Endothelial cell of umbilical vein (primary cell): ENCODE measurements at regions not wholly inside any gene's neighbourhood (a gene's known extent, or its start where the extent isn't known, plus 50 kb on each side); places are given as distances from the start of the nearest gene placed in this dataset.

Source experiments
- BruUV-seq: library from RNA; stranded (reverse); fragments of 400-500 nt; replicated peaks from 2 replicates; lab custom pipeline; 2021; lab: Mats Ljungman, UMichigan
- CTCF ChIA-PET: fragments of 300-600, 350-600 bp; sonication (Branson Sonifier 250); formaldehyde crosslinking; loops from one replicate; lab custom pipeline; 2021; ENCODE audit warnings: antibody characterized with exemption, inconsistent platforms; lab: Charles Lee
- POLR2A ChIA-PET: fragments of 300-600, 350-600 bp; sonication (Branson Sonifier 250); formaldehyde crosslinking; loops from one replicate; lab custom pipeline; 2021; ENCODE audit warnings: antibody characterized with exemption, inconsistent platforms; lab: Charles Lee
- DNase-seq: peaks from one replicate; pipeline ENCODE4 v3.0.0-alpha.2; 2011; ENCODE audit warnings: low read depth, low spot score
- FAIRE-seq: peaks from 2 replicates; lab custom pipeline; 2011; peaks lifted over from hg19 to GRCh38; lab: Jason Lieb, UNC
- H2AFZ ChIP-seq: 2 replicates; pipeline ENCODE4 v1.6.0; 2012; ENCODE audit warnings: low read depth, low read length, control low read depth, inconsistent platforms
- H3K27ac ChIP-seq: 2 replicates; pipeline ENCODE4 v1.5.1; 2011; ENCODE audit warnings: low read depth, mild to moderate bottlenecking, control low read depth, low read length, moderate library complexity; ENCODE audit not compliant: insufficient read depth
- H3K27me3 ChIP-seq, 2 experiments: 2 replicates each; pipeline versions ENCODE4 v1.6.0 to v1.6.1; 2011; ENCODE audit warnings: low read length in 2 of 2, mixed read lengths in 1 of 2; ENCODE audit not compliant: control insufficient read depth in 2 of 2, insufficient read depth in 2 of 2
- H3K36me3 ChIP-seq, 2 experiments: 2 replicates in 1 of 2; 3 replicates in 1 of 2; pipeline ENCODE4 v1.5.1; 2011; ENCODE audit warnings: low read length in 2 of 2, mild to moderate bottlenecking in 1 of 2, moderate library complexity in 1 of 2; ENCODE audit not compliant: control insufficient read depth in 2 of 2, insufficient read depth in 2 of 2; ENCODE audit errors: extremely low read depth in 1 of 2
- H3K4me1 ChIP-seq: 3 replicates; pipeline ENCODE4 v1.5.1; 2011; ENCODE audit warnings: mild to moderate bottlenecking, low read length; ENCODE audit not compliant: control insufficient read depth, insufficient read depth; ENCODE audit errors: extremely low read depth
- H3K4me2 ChIP-seq: 2 replicates; pipeline ENCODE4 v1.6.1; 2011; ENCODE audit warnings: low read length, control low read depth, mixed read lengths; ENCODE audit not compliant: insufficient read depth
- H3K4me3 ChIP-seq, 3 experiments: fragments of 200-600 bp in 1 of 3; sonication (generic), shearing (Covaris generic) in 1 of 3; replicated peaks in 1 of 3; 2 replicates each; pipeline ENCODE4 v1.5.1; 2011 to 2016; ENCODE audit warnings: control low read depth in 3 of 3, low read length in 3 of 3, mild to moderate bottlenecking in 2 of 3, inconsistent platforms in 1 of 3, low read depth in 1 of 3, moderate library complexity in 1 of 3; ENCODE audit not compliant: insufficient read depth in 1 of 3
- H3K79me2 ChIP-seq: 2 replicates; pipeline ENCODE4 v1.6.0; 2012; ENCODE audit warnings: low read length, inconsistent platforms; ENCODE audit not compliant: control insufficient read depth, insufficient read depth
- H3K9ac ChIP-seq: replicated peaks from 2 replicates; pipeline ENCODE3; 2011; ENCODE audit warnings: low read length, control low read depth; ENCODE audit not compliant: insufficient read depth; ENCODE audit errors: extremely low read depth
- H3K9me1 ChIP-seq: replicated peaks from 3 replicates; pipeline ENCODE4 v1.6.0; 2011; ENCODE audit warnings: mild to moderate bottlenecking, low read length; ENCODE audit not compliant: control insufficient read depth, insufficient read depth; ENCODE audit errors: extremely low read depth
- H3K9me3 ChIP-seq: replicated peaks from 2 replicates; pipeline ENCODE4 v1.5.1; 2012; ENCODE audit warnings: low read length, inconsistent platforms; ENCODE audit not compliant: control insufficient read depth, insufficient read depth
- H4K20me1 ChIP-seq: replicated peaks from 2 replicates; pipeline ENCODE3; 2011; ENCODE audit warnings: mild to moderate bottlenecking, low read length; ENCODE audit not compliant: control insufficient read depth, insufficient read depth; ENCODE audit errors: extremely low read depth
- CTCF ChIP-seq, 2 donors: IDR thresholded peaks; 1 replicate in 1 of 2; 2 replicates in 1 of 2; pipeline ENCODE4 v1.5.1; 2011; ENCODE audit warnings: low read length in 2 of 2, mild to moderate bottlenecking in 2 of 2, moderate library complexity in 2 of 2, control low read depth in 1 of 2, inconsistent platforms in 1 of 2, low read depth in 1 of 2; ENCODE audit not compliant: insufficient read depth in 1 of 2; ENCODE audit errors: extremely low read depth in 1 of 2
- EZH2 ChIP-seq: IDR thresholded peaks from 2 replicates; pipeline ENCODE4 v1.6.1; 2012; ENCODE audit warnings: borderline replicate concordance, low read depth, mild to moderate bottlenecking, moderate library complexity, low read length, inconsistent platforms; ENCODE audit not compliant: severe bottlenecking
- FOS ChIP-seq: IDR thresholded peaks from 2 replicates; pipeline ENCODE4 v1.6.1; 2011; ENCODE audit warnings: mild to moderate bottlenecking, low read length, moderate library complexity, borderline replicate concordance; ENCODE audit not compliant: insufficient read depth
- GATA2 ChIP-seq: IDR thresholded peaks from 2 replicates; pipeline ENCODE4 v1.7.0; 2011; ENCODE audit warnings: low read depth, mild to moderate bottlenecking, moderate library complexity, mixed read lengths, low read length; ENCODE audit not compliant: insufficient read length, insufficient read depth
- JUN ChIP-seq: IDR thresholded peaks from 2 replicates; pipeline ENCODE4 v1.6.1; 2011; ENCODE audit warnings: borderline replicate concordance, low read depth; ENCODE audit not compliant: insufficient read length, insufficient read depth
- MAX ChIP-seq: IDR thresholded peaks from 2 replicates; pipeline ENCODE4 v1.6.1; 2011; ENCODE audit not compliant: insufficient read depth, insufficient read length
- MYC ChIP-seq: IDR thresholded peaks from one replicate; pipeline ENCODE4 v1.6.1; 2011; ENCODE audit warnings: mild to moderate bottlenecking, low read depth, low read length
- POLR2A ChIP-seq: IDR thresholded peaks from 2 replicates; pipeline ENCODE4 v1.6.1; 2012; ENCODE audit warnings: low read depth, mild to moderate bottlenecking, control low read depth, low read length
- POLR2AphosphoS5 ChIP-seq: IDR thresholded peaks from 2 replicates; pipeline ENCODE4 v1.6.1; 2012; ENCODE audit warnings: low read depth, mild to moderate bottlenecking, control low read depth, low read length, moderate library complexity; ENCODE audit not compliant: insufficient read depth
- dilution Hi-C: fragments of 300-500 bp; cut with MboI; formaldehyde crosslinking; loops from one replicate; pipeline ENCODE4 v1.15.0; 2019; ENCODE audit warnings: low sequenced_read_pairs; ENCODE audit not compliant: extremely low pct_ligation_motif_present
- intact Hi-C: fragments of 100-400 bp; cut with micrococcal nuclease; formaldehyde crosslinking; loops from one replicate; pipeline ENCODE4 v1.10.0; 2022

- POLR2A ChIA-PET, result no interaction called here
- Histone ChIP-seq H3K27ac (no peak overlapping the region), H3K9me3 (no peaks in the 10 kb centered on the region), H2AFZ (no peak overlapping the region), H3K4me2 (no peak overlapping the region), H3K9me1 (no peaks in the 10 kb centered on the region), H3K4me1 (peaks cover 13% of the 10 kb centered on the region), H4K20me1 (no peaks in the 10 kb centered on the region), H3K79me2 (no peaks in the 10 kb centered on the region), H3K27me3 (no peaks in the 10 kb centered on the region), H3K4me3 (no peak overlapping the region), H3K36me3 (no peaks in the 10 kb centered on the region), H3K9ac (no peak overlapping the region)
- CTCF ChIA-PET, result no interaction called here
- intact Hi-C loops, result loop anchor here (5.0 kb wide), 2 partner anchors 427 to 1758 kb away; no protein-coding TSS in a partner anchor
- DNase-seq, result no peak
- no TSS peak for BruUV-seq
- TF ChIP-seq JUN, result no peak
- TF ChIP-seq POLR2AphosphoS5, result no peak
- no peak for TF ChIP-seq FOS
- TF ChIP-seq POLR2A, result no peak
- TF ChIP-seq MYC, result no peak
- TF ChIP-seq MAX, result no peak
- TF ChIP-seq GATA2, result no peak
- no peak for TF ChIP-seq CTCF (IDR thresholded peaks at IDR 0.05; ENCODE audit: extremely low read depth in 1 of 2, insufficient read depth in 1 of 2, low read depth in 1 of 2, low read length in 2 of 2)
- TF ChIP-seq EZH2, result no peak
- FAIRE-seq, result no peak
- dilution Hi-C loops, result no loop called here
Observed at GRCh38 chr2:34099377-34099776, 500.3 kb upstream of the FAM98A start.
